GM12875 (cell line): ENCODE measurements at regions not wholly inside any gene's neighbourhood (a gene's known extent, or its start where the extent isn't known, plus 50 kb on each side); places are given as distances from the start of the nearest gene placed in this dataset.

Experiments used
- H3K4me3 ChIP-seq: one replicate; pipeline ENCODE4 v1.5.1; 2011; ENCODE audit warnings: low read depth, low read length, control low read depth
- TF ChIP-seq, protein P1 (sequence below): IDR thresholded peaks from 2 replicates; pipeline ENCODE4 v1.5.1; 2011; ENCODE audit warnings: low read depth, mild to moderate bottlenecking, control low read depth, inconsistent platforms, low read length, moderate library complexity, borderline replicate concordance; ENCODE audit not compliant: insufficient read depth

DNA sequence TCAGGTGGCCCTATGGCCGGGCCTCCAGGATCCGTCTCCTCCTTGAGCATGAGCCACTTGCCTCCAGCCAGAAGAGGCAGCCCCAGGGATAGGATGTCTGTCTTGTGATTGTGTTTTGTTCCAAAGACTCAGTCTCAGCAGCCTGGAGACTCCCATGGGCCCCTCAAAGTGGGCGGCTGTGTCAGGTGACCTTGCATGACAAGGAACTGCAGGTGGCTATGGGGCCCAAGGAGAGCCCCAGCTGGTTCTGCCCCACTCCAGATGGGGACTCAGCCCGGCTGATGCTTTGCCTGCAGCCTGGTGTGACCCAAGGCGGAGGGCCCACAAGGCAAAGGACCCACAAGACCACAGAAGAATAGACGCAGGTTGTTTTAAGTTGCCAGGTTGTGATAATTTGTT is 284.3 kb upstream of the IRX4 start:
- TF ChIP-seq, protein P1, sequence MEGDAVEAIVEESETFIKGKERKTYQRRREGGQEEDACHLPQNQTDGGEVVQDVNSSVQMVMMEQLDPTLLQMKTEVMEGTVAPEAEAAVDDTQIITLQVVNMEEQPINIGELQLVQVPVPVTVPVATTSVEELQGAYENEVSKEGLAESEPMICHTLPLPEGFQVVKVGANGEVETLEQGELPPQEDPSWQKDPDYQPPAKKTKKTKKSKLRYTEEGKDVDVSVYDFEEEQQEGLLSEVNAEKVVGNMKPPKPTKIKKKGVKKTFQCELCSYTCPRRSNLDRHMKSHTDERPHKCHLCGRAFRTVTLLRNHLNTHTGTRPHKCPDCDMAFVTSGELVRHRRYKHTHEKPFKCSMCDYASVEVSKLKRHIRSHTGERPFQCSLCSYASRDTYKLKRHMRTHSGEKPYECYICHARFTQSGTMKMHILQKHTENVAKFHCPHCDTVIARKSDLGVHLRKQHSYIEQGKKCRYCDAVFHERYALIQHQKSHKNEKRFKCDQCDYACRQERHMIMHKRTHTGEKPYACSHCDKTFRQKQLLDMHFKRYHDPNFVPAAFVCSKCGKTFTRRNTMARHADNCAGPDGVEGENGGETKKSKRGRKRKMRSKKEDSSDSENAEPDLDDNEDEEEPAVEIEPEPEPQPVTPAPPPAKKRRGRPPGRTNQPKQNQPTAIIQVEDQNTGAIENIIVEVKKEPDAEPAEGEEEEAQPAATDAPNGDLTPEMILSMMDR = no peak

DNA sequence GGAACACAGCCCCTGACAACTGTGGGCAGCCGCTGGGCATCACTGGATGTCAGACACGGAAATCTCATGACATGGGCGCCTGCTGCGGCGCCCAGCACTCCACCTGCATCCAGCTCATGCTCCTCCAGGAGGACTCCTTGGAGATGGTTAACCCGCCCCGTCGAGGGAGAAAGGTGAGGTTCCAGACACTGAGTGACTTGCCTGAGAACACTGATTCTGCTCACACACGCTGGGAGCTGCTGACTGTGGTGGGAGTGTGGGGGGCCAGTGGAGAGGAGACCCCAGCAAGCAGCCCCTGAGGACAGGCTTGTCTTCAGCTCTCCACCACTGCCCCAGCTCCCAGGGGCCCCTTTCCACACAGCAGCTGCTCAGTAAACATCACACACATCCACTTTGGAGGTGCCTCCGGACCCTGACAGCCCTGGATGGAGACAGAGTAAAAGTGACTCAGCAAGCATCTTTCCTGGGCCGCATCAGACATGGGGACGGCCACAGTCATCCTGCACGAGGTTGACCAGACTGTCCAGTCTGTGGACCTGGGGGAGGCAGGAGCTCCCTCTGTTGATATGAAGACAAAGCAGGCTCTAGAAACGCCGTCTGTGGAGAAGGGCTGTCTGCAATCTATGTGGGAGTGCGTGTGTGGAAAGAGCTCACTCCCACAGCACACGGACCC is 283.7 kb upstream of the IRX4 start:
- TF ChIP-seq, protein P1 = no peak

More for the DNA sequence above, 284.3 kb upstream of the IRX4 start:
- no peak overlapping the region for H3K4me3 ChIP-seq

DNA sequence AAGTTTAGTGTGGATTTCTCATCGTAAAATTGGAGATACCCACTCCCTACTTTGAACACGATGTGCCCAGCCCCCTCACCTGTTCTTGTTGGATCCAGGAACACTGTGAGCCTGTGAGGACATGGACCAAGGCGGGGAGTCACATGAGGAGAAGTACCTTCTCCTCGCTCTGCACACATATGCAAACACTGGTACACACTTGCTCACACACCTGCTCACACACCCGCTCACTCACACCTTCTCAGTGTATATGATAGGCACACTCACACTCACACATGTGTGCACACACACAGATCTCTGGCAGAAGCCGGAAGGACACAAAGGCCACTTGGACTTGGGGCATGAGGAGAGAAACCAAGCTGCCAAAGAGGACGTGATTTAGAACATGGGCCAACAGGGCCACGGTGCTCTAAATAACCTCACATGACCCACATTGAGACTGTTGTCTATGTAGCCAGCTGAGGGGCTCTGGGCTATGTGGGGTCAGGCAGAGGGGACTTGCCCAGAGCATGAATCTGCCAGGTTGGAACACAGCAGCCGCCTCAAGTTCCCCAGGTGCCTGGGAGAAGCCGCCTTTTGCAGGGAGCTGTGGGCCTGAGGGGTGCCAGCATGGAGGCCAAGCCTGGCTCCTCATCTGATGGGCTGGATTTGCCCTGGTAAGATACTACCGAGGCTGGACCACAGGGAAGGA is 283.0 kb upstream of the IRX4 start:
- H3K4me3 ChIP-seq = no peak overlapping the region
- TF ChIP-seq, protein P1 = no peak

More for the DNA sequence above, 283.7 kb upstream of the IRX4 start:
- no peak overlapping the region for H3K4me3 ChIP-seq

DNA sequence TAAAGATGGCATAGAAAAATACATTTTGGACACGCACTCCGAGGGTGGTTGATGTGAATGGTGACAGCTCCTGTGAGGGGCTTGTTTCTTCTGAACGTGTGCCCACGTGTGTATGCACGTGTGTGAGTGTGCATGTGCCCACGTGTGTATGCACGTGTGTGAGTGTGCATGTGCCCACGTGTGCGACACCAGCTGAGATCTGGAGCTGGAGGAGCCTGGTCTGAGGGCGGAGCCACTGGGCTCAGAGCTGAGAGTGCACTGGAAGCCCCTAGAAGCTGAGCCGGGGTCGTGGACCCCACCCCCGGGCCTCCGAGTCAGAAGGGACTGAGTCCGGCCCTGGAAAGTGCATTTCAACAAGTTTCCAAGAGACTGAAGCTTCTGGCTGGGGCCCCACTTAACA is 282.5 kb upstream of the IRX4 start:
- H3K4me3 ChIP-seq = no peak overlapping the region
- TF ChIP-seq, protein P1 = no peak

DNA sequence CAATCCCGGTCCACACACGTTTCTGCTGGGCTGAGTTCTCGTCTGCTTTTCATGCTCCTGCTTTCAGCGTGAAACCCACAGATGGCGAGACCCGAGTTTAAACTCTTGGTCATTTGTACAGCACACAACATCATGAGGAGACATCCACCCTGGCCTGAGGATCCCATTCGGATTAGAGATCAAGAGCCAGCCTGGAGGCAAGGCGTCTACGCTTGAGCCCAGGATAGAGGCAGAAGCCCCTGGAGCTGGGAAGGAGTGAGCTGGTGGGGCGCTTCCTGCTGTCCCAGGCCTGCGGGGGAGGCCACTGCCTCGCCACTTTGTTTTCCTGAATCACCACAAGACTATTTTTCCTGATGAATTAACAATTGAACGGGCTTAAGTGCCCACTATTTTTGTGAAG is 281.9 kb upstream of the IRX4 start:
- H3K4me3 ChIP-seq = no peak overlapping the region
- TF ChIP-seq, protein P1 = no peak

DNA sequence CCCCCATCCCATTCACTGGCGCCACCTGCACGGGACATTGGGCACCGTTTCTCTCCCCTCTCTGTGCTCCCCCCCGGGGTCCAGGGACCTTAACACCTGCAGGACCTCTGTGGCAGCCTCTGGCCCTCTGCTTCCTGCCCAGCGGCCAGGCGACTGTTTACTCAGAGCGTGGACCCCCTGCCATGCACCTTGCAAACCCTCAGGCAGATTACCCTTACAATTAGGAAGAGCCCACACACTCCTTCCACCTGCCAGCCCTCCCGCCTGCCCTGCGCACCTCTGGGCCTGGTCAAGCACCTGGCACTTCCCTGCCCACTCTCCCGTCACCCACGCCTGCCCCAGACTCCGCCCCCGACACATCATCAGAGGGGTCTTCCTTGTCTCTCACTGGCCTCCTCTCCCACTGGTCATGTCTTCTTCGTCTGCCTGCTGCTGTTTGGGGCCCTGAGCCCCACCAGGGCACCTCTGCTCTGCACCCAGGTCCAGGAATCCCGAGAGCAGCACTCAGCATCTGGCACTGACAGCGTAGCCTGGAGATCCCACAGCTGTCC is 281.3 kb upstream of the IRX4 start:
- H3K4me3 ChIP-seq = no peak overlapping the region
- TF ChIP-seq, protein P1 = no peak
